Prostate gland (tissue), 2 donors: ENCODE measurements at regions not wholly inside any gene's neighbourhood (a gene's known extent, or its start where the extent isn't known, plus 50 kb on each side); places are given as distances from the start of the nearest gene placed in this dataset.
A peak's percentile ranks its signal among the peaks of the same experiment; 100 is the strongest.

Experiments
- DNase-seq: peaks from one replicate; pipeline ENCODE4 v3.0.0-alpha.2; 2019; ENCODE audit warnings: low spot score
- H3K27ac ChIP-seq, 2 donors: fragments of 200-600 bp; sonication (generic); 2 replicates each; pipeline ENCODE4 v1.5.1; 2017 to 2019
- H3K27me3 ChIP-seq: fragments of 200-600 bp; sonication (generic); replicated peaks from 2 replicates; pipeline ENCODE4 v1.5.1; 2019; ENCODE audit not compliant: insufficient read depth
- H3K36me3 ChIP-seq, 2 donors: fragments of 200-600 bp; sonication (generic); 1 replicate in 1 of 2; 2 replicates in 1 of 2; pipeline versions ENCODE4 v1.5.1 to v1.8.1; 2017 to 2019
- H3K4me1 ChIP-seq: fragments of 200-600 bp; sonication (generic); replicated peaks from 2 replicates; pipeline ENCODE4 v1.5.1; 2019
- H3K4me3 ChIP-seq, 2 donors: fragments of 200-600 bp; sonication (generic); 2 replicates each; pipeline ENCODE4 v1.5.1; 2017 to 2019
- H3K9me3 ChIP-seq: fragments of 200-600 bp; sonication (generic); 2 replicates; pipeline ENCODE4 v1.5.1; 2017
- POLR2A ChIP-seq: fragments of 450-650 bp; IDR thresholded peaks from one replicate; pipeline ENCODE4 v1.6.1; 2016; ENCODE audit warnings: antibody characterized with exemption, mild to moderate bottlenecking
- POLR2AphosphoS5 ChIP-seq: sonication (generic); formaldehyde crosslinking; IDR thresholded peaks from one replicate; pipeline ENCODE4 v1.6.1; 2017; ENCODE audit warnings: antibody characterized with exemption
- WGBS: methylation state at CpG from one replicate; pipeline ENCODE4 v1.1.5; 2018; 5-methylcytosine and 5-hydroxymethylcytosine counted together
- intact Hi-C: fragments of 100-400 bp; cut with DNase I; formaldehyde crosslinking; loops from one replicate; pipeline ENCODE4 v1.14.2; 2022
- TF ChIP-seq, protein P1 (sequence below), 4 experiments: fragments of 200-600 bp in 2 of 4; fragments of 450-650 bp in 2 of 4; sonication (generic) in 2 of 4; IDR thresholded peaks; 1 replicate in 3 of 4; 2 replicates in 1 of 4; pipeline ENCODE4 v1.5.1; 2016 to 2019; ENCODE audit warnings: antibody characterized with exemption in 4 of 4, mild to moderate bottlenecking in 2 of 4, moderate library complexity in 2 of 4

DNA sequence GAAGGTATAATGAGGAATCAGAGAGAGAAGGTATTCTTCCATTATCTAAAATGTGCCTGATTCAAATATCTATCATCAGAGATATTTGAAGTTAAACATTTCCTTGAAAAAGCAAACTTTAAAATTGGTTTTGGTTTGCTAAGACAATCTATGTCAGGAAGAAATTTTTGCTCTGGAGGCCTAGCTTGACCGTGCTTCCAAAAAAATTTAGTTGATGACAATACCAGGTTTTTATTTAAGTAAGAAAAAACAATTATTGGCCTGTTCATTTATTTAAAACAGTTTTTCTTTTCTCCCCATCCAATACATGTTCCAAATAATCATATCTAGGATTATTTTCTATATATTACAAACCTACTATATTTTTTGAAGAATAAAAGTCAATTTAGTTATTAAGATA, 75.3 kb downstream of the OTOL1 start:
- Histone ChIP-seq H3K27me3 (no peaks in the 10 kb centered on the region), H3K36me3 (no peaks in the 10 kb centered on the region), H3K9me3 (no peaks in the 10 kb centered on the region), H3K4me3 (no peak overlapping the region), H3K27ac (no peak overlapping the region), H3K4me1 (no peaks in the 10 kb centered on the region)
- no peak for TF ChIP-seq POLR2AphosphoS5
- DNase-seq = no peak
- 46% methylated on average over 1 of the region's 1 CpG for WGBS
- intact Hi-C loops = loop anchor here (10.0 kb wide), 1 partner anchor 83 kb away; no protein-coding TSS in a partner anchor

DNA sequence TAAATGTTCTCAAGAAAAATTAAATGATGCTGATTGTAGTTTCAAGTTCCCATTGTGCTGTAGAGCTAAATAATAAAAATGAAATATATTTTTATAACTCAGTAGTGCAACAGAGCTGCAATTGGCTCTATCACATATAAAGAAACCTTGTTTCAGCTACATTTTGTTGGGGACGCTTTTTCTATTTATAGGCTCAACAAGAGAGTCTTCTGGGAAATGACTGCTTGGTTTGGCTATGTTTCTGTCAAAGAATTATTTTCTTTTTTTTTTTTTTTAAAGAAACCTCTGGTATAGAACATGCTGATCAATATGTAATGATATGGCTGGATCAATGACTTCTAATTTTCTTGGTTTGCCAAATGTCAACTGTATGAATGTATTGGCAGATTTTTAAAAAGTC, 76.5 kb downstream of the OTOL1 start:
- Histone ChIP-seq H3K27ac (no peak overlapping the region), H3K27me3 (no peaks in the 10 kb centered on the region), H3K9me3 (no peaks in the 10 kb centered on the region), H3K4me3 (no peak overlapping the region), H3K4me1 (no peaks in the 10 kb centered on the region), H3K36me3 (no peaks in the 10 kb centered on the region)
- intact Hi-C loops = loop anchor here (10.0 kb wide), 1 partner anchor 82 kb away; no protein-coding TSS in a partner anchor
- DNase-seq = no peak
- TF ChIP-seq, protein P1, sequence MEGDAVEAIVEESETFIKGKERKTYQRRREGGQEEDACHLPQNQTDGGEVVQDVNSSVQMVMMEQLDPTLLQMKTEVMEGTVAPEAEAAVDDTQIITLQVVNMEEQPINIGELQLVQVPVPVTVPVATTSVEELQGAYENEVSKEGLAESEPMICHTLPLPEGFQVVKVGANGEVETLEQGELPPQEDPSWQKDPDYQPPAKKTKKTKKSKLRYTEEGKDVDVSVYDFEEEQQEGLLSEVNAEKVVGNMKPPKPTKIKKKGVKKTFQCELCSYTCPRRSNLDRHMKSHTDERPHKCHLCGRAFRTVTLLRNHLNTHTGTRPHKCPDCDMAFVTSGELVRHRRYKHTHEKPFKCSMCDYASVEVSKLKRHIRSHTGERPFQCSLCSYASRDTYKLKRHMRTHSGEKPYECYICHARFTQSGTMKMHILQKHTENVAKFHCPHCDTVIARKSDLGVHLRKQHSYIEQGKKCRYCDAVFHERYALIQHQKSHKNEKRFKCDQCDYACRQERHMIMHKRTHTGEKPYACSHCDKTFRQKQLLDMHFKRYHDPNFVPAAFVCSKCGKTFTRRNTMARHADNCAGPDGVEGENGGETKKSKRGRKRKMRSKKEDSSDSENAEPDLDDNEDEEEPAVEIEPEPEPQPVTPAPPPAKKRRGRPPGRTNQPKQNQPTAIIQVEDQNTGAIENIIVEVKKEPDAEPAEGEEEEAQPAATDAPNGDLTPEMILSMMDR (IDR thresholded peaks at IDR 0.05) = no peak
- no peak for TF ChIP-seq POLR2AphosphoS5
- no peak for TF ChIP-seq POLR2A
- WGBS = 65% methylated on average over 1 of the region's 1 CpG

DNA sequence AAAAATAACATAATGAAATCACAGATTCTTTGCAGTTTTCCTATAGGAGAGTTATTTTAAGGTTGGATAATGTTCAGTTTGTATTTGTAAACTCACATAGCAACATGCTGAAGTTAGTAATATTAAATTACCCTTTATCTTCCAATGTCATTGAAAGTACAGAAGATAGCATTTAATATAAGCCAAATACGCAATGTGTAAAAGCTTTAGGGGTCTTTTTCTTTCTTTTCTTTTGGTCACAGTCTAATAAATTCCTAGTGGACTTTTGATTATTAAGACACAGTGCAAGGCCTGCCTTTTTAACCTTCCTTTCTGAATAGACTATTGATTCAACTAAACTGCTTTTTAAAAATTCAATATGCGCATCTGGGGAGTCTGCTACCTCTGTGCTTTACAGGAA, 79.3 kb downstream of the OTOL1 start:
- DNase-seq = no peak
- no peaks in the 10 kb centered on the region for H3K27me3 ChIP-seq
- H3K36me3 ChIP-seq = no peaks in the 10 kb centered on the region
- no peak overlapping the region for H3K27ac ChIP-seq
- TF ChIP-seq POLR2A (no peak), POLR2AphosphoS5 (no peak)
- TF ChIP-seq, protein P1 (IDR thresholded peaks at IDR 0.05) = no peak
- intact Hi-C loops = loop anchor here (10.0 kb wide), 1 partner anchor 79 kb away; no protein-coding TSS in a partner anchor
- H3K9me3 ChIP-seq = no peaks in the 10 kb centered on the region
- no peaks in the 10 kb centered on the region for H3K4me1 ChIP-seq
- H3K4me3 ChIP-seq = no peak overlapping the region
- 87% methylated on average over 2 of the region's 2 CpGs for WGBS

DNA sequence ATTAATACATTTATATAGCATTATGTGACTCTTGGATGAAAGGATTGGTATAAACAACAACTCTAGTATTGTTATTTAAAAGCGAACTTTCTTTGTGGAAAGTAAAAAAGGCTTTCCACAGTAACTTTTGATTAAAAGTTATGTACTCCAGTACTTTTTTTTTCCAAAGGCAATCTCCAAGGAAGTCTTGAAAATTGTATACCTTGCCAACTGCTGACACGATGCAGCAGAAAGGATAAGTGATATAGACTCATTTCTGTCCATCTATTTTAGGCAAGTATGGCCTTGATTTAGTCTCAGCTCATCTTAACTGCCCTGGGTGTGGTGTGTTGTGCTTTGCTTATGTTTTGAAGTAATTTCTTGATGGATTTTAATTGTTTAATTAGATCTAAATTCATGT, 79.7 kb downstream of the OTOL1 start:
- TF ChIP-seq, protein P1 (IDR thresholded peaks at IDR 0.05) = no peak
- WGBS = 50% methylated on average over 2 of the region's 2 CpGs

DNA sequence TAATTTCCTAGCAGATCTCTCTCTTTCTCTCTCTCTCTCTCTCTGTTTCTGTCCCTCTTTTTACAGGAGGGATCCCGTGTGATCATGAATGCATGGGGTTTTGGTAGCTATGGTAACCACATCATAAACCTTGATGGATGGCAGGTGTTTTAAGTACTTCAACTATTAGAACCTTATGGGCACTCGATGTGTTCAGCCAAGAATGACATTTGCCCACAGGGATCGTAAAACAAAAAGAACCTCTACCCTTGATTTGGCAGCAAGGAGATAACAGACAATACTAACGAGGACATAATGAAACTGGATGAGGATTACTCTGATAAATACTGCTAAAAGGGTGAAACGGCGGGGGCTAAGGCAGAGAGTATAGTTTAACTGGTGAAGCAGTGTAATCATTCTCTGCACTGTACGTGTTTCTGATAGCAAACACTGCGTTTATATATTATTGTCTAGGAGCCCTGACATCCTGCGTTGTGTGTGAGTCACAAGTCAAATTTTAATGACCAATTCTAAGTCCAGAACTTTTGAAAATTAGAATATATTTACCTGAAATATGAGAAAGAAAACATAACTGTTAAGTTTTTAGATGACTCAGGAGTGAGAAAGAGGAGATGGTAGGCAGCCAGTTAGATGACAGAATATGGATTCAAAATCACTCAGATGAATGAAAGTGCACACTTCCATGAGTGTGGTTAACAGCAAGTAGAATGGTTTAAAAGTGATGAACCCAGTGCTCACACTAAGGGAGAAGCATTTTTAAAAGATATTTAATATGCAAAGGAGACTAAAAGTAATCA, 80.3 kb downstream of the OTOL1 start:
- H3K4me1 ChIP-seq = no peaks in the 10 kb centered on the region
- H3K36me3 ChIP-seq = no peaks in the 10 kb centered on the region
- intact Hi-C loops = loop anchor here (10.0 kb wide), 1 partner anchor 78 kb away; no protein-coding TSS in a partner anchor
- H3K27me3 ChIP-seq = no peaks in the 10 kb centered on the region
- WGBS = 17% methylated on average over 9 of the region's 9 CpGs
- H3K9me3 ChIP-seq = no peaks in the 10 kb centered on the region
- no peak overlapping the region for H3K27ac ChIP-seq
- H3K4me3 ChIP-seq = no peak overlapping the region
- DNase-seq = no peak
- TF ChIP-seq, protein P1 (IDR thresholded peaks at IDR 0.05) = no peak
- TF ChIP-seq POLR2A = no peak
- peak; percentile 13 for TF ChIP-seq POLR2AphosphoS5

More for the DNA sequence above, 79.7 kb downstream of the OTOL1 start:
- no peaks in the 10 kb centered on the region for H3K9me3 ChIP-seq
- no peaks in the 10 kb centered on the region for H3K27me3 ChIP-seq
- no peaks in the 10 kb centered on the region for H3K4me1 ChIP-seq
- no peak for DNase-seq
- H3K36me3 ChIP-seq = no peaks in the 10 kb centered on the region
- intact Hi-C loops = loop anchor here (10.0 kb wide), 1 partner anchor 78 kb away; no protein-coding TSS in a partner anchor
- no peak overlapping the region for H3K27ac ChIP-seq
- no peak overlapping the region for H3K4me3 ChIP-seq
